Panc1 (cell line): ENCODE measurements at regions not wholly inside any gene's neighbourhood (a gene's known extent, or its start where the extent isn't known, plus 50 kb on each side); places are given as distances from the start of the nearest gene placed in this dataset.

Experiments used
- ATAC-seq: fragments of 200-7000 bp; cut with Tn5 transposase; 2 replicates; pipeline ENCODE4 v1.9.1; 2020; ENCODE audit warnings: mild to moderate bottlenecking, moderate library complexity
- BruUV-seq: library from RNA; stranded (reverse); fragments of 400-500 nt; replicated peaks from 2 replicates; lab custom pipeline; 2021; lab: Mats Ljungman, UMichigan
- CTCF ChIA-PET: fragments of 300-600 bp; sonication (Branson Sonifier 250); formaldehyde crosslinking; loops from one replicate; lab custom pipeline; 2022; ENCODE audit warnings: antibody characterized with exemption; lab: Charles Lee
- POLR2A ChIA-PET: fragments of 300-600 bp; sonication (Branson Sonifier 250); formaldehyde crosslinking; loops from one replicate; lab custom pipeline; 2022; ENCODE audit warnings: antibody characterized with exemption; lab: Charles Lee
- DNase-seq: peaks from one replicate; pipeline ENCODE4 v3.0.0-alpha.2; 2010; ENCODE audit warnings: low read depth, low spot score
- H3K27ac ChIP-seq: 2 replicates; pipeline ENCODE4 v1.5.1; 2011; ENCODE audit warnings: mild to moderate bottlenecking, low read length, inconsistent platforms
- H3K27me3 ChIP-seq: fragments of 200-500 bp; sonication (Bioruptor generic); 2 replicates; pipeline ENCODE4 v1.6.0; 2014; ENCODE audit warnings: low read length, inconsistent platforms; ENCODE audit not compliant: control insufficient read depth, insufficient read depth
- H3K36me3 ChIP-seq: fragments of 200-500 bp; sonication (Bioruptor generic); 2 replicates; pipeline ENCODE4 v1.5.1; 2014; ENCODE audit warnings: inconsistent platforms, mild to moderate bottlenecking, low read length, moderate library complexity; ENCODE audit not compliant: control insufficient read depth, insufficient read depth
- H3K4me1 ChIP-seq: 2 replicates; pipeline ENCODE4 v1.5.1; 2011; ENCODE audit warnings: inconsistent platforms, mild to moderate bottlenecking, low read length, moderate library complexity; ENCODE audit not compliant: control insufficient read depth, insufficient read depth
- H3K4me3 ChIP-seq, 2 experiments: 2 replicates each; pipeline ENCODE4 v1.5.1; 2011 to 2012; ENCODE audit warnings: low read depth in 2 of 2, low read length in 2 of 2, mild to moderate bottlenecking in 2 of 2, inconsistent platforms in 1 of 2, moderate library complexity in 1 of 2
- H3K9me3 ChIP-seq: fragments of 200-500 bp; sonication (Bioruptor generic); 2 replicates; pipeline ENCODE4 v1.5.1; 2014; ENCODE audit warnings: low read depth, mild to moderate bottlenecking, inconsistent platforms, low read length, moderate library complexity; ENCODE audit not compliant: control insufficient read depth, insufficient read depth
- CTCF ChIP-seq: fragments of 450-650 bp; IDR thresholded peaks from 2 replicates; pipeline ENCODE4 v1.5.1; 2017; ENCODE audit warnings: mild to moderate bottlenecking
- POLR2AphosphoS5 ChIP-seq: IDR thresholded peaks from 2 replicates; pipeline ENCODE4 v1.6.1; 2012; ENCODE audit warnings: mild to moderate bottlenecking, low read depth, low read length, moderate library complexity
- REST ChIP-seq, 2 experiments: IDR thresholded peaks; 2 replicates each; pipeline ENCODE4 v1.6.1; 2011 to 2012; ENCODE audit warnings: low read depth in 2 of 2, control low read depth in 1 of 2, low read length in 1 of 2, mild to moderate bottlenecking in 1 of 2, moderate library complexity in 1 of 2; ENCODE audit not compliant: insufficient read depth in 1 of 2
- SIN3A ChIP-seq: IDR thresholded peaks from 2 replicates; pipeline ENCODE4 v1.6.1; 2012; ENCODE audit warnings: low read depth, mild to moderate bottlenecking, low read length, moderate library complexity, borderline replicate concordance; ENCODE audit not compliant: insufficient read depth
- TCF7L2 ChIP-seq: IDR thresholded peaks from 2 replicates; pipeline ENCODE4 v1.6.1; 2011; ENCODE audit warnings: mild to moderate bottlenecking, low read depth, low read length, inconsistent platforms
- in situ Hi-C: cut with HindIII; loops from 2 replicates; pipeline ENCODE4 v1.10.0; 2016; ENCODE audit warnings: low sequenced_read_pairs, low pct_unique_long_range_greater_than_20kb
- intact Hi-C: fragments of 100-400 bp; cut with micrococcal nuclease; formaldehyde crosslinking; loops from one replicate; pipeline ENCODE4 v1.10.0; 2022; ENCODE audit not compliant: unreplicated experiment

GRCh38 chr15:68502398-68502901, 70.5 kb upstream of the ITGA11 start:
- no peaks in the 10 kb centered on the region for H3K36me3 ChIP-seq
- BruUV-seq: no TSS peak
- DNase-seq: no peak
- no peak overlapping the region for H3K27ac ChIP-seq
- no peaks in the 10 kb centered on the region for H3K27me3 ChIP-seq
- H3K9me3 ChIP-seq: no peaks in the 10 kb centered on the region
- H3K4me1 ChIP-seq: no peaks in the 10 kb centered on the region
- in situ Hi-C loops (no loop called here), intact Hi-C loops (no loop called here)
- CTCF ChIA-PET: no interaction called here
- POLR2A ChIA-PET: no interaction called here
- TF ChIP-seq POLR2AphosphoS5 (no peak), TCF7L2 (no peak), REST (IDR thresholded peaks at IDR 0.05; ENCODE audit: insufficient read depth in 1 of 2, low read depth in 2 of 2, low read length in 1 of 2) (no peak), SIN3A (no peak), CTCF (no peak)
- no peak for ATAC-seq
- H3K4me3 ChIP-seq: no peak overlapping the region

- Histone ChIP-seq H3K4me3 (no peak overlapping the region), H3K27me3 (no peaks in the 10 kb centered on the region), H3K9me3 (no peaks in the 10 kb centered on the region), H3K27ac (no peak overlapping the region), H3K4me1 (no peaks in the 10 kb centered on the region), H3K36me3 (no peaks in the 10 kb centered on the region)
- DNase-seq (no peak), ATAC-seq (no peak)
- BruUV-seq: no TSS peak
- in situ Hi-C loops (no loop called here), intact Hi-C loops (no loop called here)
- TF ChIP-seq SIN3A (no peak), CTCF (no peak), TCF7L2 (no peak), REST (IDR thresholded peaks at IDR 0.05; ENCODE audit: insufficient read depth in 1 of 2, low read depth in 2 of 2, low read length in 1 of 2) (no peak), POLR2AphosphoS5 (no peak)
- POLR2A ChIA-PET: interaction anchor here (0.5 kb wide), 1 partner anchor 211 kb away, joined by 3 read pairs; no protein-coding TSS in a partner anchor
- CTCF ChIA-PET: interaction anchor here (0.9 kb wide), 1 partner anchor 47 kb away, joined by 3 read pairs; no protein-coding TSS in a partner anchor
Observed at GRCh38 chr15:68503213-68503612, 71.2 kb upstream of the ITGA11 start.
